Smooth muscle cell (in vitro differentiated cells): ENCODE measurements at regions not wholly inside any gene's neighbourhood (a gene's known extent, or its start where the extent isn't known, plus 50 kb on each side); places are given as distances from the start of the nearest gene placed in this dataset.

ENCODE experiments used
- DNase-seq: peaks from one replicate; lab custom pipeline; 2025; ENCODE audit not compliant: unreplicated experiment; lab: John Stamatoyannopoulos, UW
- H2AFZ ChIP-seq: fragments of 200-600 bp; sonication (generic); 2 replicates; pipeline ENCODE4 v1.6.0; 2016; ENCODE audit warnings: antibody characterized with exemption, low read depth, mild to moderate bottlenecking
- H3F3A ChIP-seq: fragments of 200-600 bp; sonication (generic); 2 replicates; pipeline ENCODE4 v1.6.0; 2017; ENCODE audit warnings: antibody characterized with exemption, low read depth
- H3K27ac ChIP-seq: fragments of 200-600 bp; sonication (generic); 2 replicates; pipeline ENCODE4 v1.5.1; 2016; ENCODE audit warnings: low read depth, mild to moderate bottlenecking
- H3K27me3 ChIP-seq: fragments of 200-600 bp; sonication (generic); 2 replicates; pipeline ENCODE4 v1.6.1; 2016; ENCODE audit warnings: low read depth, mild to moderate bottlenecking
- H3K36me3 ChIP-seq: fragments of 200-600 bp; sonication (generic); 2 replicates; pipeline ENCODE4 v1.5.1; 2016; ENCODE audit warnings: low read depth
- H3K4me1 ChIP-seq: fragments of 200-600 bp; sonication (generic); 2 replicates; pipeline ENCODE4 v1.5.1; 2016; ENCODE audit warnings: low read depth
- H3K4me2 ChIP-seq: fragments of 200-600 bp; sonication (generic); 2 replicates; pipeline ENCODE4 v1.6.0; 2016; ENCODE audit warnings: mild to moderate bottlenecking
- H3K4me3 ChIP-seq: fragments of 200-600 bp; sonication (generic); 2 replicates; pipeline ENCODE4 v1.5.1; 2016; ENCODE audit warnings: mild to moderate bottlenecking
- H3K79me2 ChIP-seq: fragments of 200-600 bp; sonication (generic); 2 replicates; pipeline ENCODE4 v1.6.0; 2016; ENCODE audit warnings: low read depth, mild to moderate bottlenecking
- H3K9ac ChIP-seq: fragments of 200-600 bp; sonication (generic); 2 replicates; pipeline ENCODE4 v1.6.0; 2016; ENCODE audit warnings: low read depth
- H3K9me3 ChIP-seq: fragments of 200-600 bp; sonication (generic); replicated peaks from 2 replicates; pipeline ENCODE4 v1.5.1; 2016; ENCODE audit warnings: low read depth
- H4K20me1 ChIP-seq: fragments of 200-600 bp; sonication (generic); 2 replicates; pipeline ENCODE4 v1.6.0; 2016; ENCODE audit warnings: low read depth
- WGBS: methylation state at CpG from one replicate; pipeline ENCODE4 v1.1.7; 2016; ENCODE audit warnings: low lambda C conversion rate; 5-methylcytosine and 5-hydroxymethylcytosine counted together
- TF ChIP-seq, protein P1 (sequence below): fragments of 200-600 bp; sonication (generic); IDR thresholded peaks from 2 replicates; pipeline ENCODE4 v1.5.1; 2017; ENCODE audit warnings: borderline replicate concordance, mild to moderate bottlenecking, antibody characterized with exemption; ENCODE audit not compliant: insufficient read depth, poor library complexity, severe bottlenecking

DNA sequence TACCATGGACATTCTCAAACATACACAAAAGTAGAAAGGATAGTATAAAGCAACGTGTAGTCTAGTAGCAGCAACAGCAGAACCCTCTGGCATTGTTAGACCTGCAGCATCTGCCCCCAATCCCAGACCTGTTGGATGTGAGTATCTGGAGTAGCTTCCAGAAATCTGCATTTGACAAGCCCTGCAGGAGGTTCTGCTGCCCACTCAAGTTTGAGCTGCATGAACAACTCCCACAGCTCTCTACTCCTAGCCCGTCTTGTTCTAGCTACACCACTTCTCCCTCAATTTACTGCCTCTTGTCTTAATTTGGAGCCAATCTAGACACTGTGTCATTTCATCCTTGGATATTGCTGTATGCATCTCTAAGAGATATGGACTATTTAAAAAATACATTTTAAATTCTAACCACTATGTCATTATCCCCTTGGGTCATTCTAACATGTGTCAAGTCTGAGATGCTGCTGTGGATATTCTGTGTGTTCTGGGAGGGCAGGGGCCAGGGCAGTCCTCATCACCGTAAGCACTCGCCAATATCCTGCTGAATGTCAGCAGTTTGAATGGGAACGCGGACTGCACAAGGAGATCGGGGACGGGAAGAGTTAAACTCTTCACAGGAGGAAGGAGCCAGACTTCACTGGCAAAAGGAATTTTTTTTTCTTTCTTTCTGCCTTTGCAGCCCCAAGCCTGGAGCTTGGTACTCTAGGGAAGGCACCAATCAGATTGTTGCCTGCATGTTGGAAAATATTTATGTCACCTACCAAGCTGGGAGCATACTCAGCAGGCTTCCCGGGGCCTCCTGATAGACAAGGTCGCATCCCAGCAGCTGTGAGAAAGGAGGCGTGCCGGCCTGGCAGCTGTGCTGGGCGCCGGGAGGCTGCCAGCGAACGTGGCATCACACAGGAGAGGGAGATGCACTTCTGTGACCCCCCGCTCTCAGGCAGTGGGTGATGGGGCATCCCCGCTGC lies 429.0 kb downstream of the MIAT start:
- H4K20me1 ChIP-seq = no peaks in the 10 kb centered on the region
- H3K9ac ChIP-seq = no peak overlapping the region
- H3K4me2 ChIP-seq = no peak overlapping the region
- H3K79me2 ChIP-seq = no peaks in the 10 kb centered on the region
- H3K9me3 ChIP-seq = no peaks in the 10 kb centered on the region
- no peak overlapping the region for H2AFZ ChIP-seq
- WGBS = 68% methylated on average over 18 of the region's 18 CpGs
- H3F3A ChIP-seq = no peaks in the 10 kb centered on the region
- peaks cover 64% of the 10 kb centered on the region for H3K27me3 ChIP-seq
- H3K27ac ChIP-seq = no peak overlapping the region
- no peaks in the 10 kb centered on the region for H3K4me1 ChIP-seq
- TF ChIP-seq, protein P1, sequence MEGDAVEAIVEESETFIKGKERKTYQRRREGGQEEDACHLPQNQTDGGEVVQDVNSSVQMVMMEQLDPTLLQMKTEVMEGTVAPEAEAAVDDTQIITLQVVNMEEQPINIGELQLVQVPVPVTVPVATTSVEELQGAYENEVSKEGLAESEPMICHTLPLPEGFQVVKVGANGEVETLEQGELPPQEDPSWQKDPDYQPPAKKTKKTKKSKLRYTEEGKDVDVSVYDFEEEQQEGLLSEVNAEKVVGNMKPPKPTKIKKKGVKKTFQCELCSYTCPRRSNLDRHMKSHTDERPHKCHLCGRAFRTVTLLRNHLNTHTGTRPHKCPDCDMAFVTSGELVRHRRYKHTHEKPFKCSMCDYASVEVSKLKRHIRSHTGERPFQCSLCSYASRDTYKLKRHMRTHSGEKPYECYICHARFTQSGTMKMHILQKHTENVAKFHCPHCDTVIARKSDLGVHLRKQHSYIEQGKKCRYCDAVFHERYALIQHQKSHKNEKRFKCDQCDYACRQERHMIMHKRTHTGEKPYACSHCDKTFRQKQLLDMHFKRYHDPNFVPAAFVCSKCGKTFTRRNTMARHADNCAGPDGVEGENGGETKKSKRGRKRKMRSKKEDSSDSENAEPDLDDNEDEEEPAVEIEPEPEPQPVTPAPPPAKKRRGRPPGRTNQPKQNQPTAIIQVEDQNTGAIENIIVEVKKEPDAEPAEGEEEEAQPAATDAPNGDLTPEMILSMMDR = no peak
- no peak overlapping the region for H3K4me3 ChIP-seq
- no peak for DNase-seq
- H3K36me3 ChIP-seq = no peaks in the 10 kb centered on the region

DNA sequence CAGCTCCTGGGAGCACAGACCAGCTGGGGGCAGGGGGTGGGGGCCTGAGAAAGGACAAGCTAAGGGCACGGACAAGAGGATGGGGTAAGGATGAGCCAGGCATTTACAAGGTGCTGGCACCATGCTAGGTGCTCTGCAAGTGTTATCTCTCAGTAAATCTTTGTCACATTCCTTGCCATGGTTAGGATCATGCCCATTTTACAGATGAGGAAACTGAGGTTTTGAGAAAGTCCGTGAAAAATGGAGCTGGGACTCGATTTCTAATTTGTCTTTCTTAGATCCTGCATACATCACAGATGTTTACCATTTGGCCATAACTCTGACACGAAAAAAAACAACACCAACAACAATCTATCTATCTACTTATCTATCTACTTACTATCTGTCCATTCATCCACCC lies 429.7 kb downstream of the MIAT start:
- TF ChIP-seq, protein P1 = no peak
- H3K9me3 ChIP-seq = no peaks in the 10 kb centered on the region
- H3K4me2 ChIP-seq = no peak overlapping the region
- no peaks in the 10 kb centered on the region for H3K79me2 ChIP-seq
- H2AFZ ChIP-seq = no peak overlapping the region
- no peak for DNase-seq
- H3K4me3 ChIP-seq = no peak overlapping the region
- 86% methylated on average over 4 of the region's 4 CpGs for WGBS
- H3K27ac ChIP-seq = no peak overlapping the region
- H3K36me3 ChIP-seq = no peaks in the 10 kb centered on the region
- H3F3A ChIP-seq = no peaks in the 10 kb centered on the region
- H3K9ac ChIP-seq = no peak overlapping the region
- H4K20me1 ChIP-seq = no peaks in the 10 kb centered on the region
- no peaks in the 10 kb centered on the region for H3K4me1 ChIP-seq
- H3K27me3 ChIP-seq = peaks cover 64% of the 10 kb centered on the region

DNA sequence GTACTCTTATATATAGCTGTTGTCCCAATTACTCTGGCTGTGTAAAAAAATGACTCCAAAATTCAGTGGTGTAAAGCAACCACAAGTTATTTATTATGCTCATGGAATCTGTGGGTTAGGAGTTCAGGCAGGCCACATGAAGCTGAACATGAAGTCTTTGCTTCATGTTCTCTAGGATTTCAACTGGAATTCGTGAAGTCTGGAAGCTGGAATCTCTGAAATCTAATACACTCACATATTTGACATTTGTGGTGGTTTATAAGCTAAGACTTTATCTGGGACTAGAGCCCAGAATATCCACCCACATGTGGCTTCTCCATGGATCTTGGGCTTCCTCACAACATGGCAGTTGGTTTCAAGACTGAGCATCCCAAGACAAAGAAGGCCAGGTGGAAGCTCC lies 430.6 kb downstream of the MIAT start:
- H4K20me1 ChIP-seq = no peaks in the 10 kb centered on the region
- H3K27me3 ChIP-seq = peaks cover 67% of the 10 kb centered on the region
- H2AFZ ChIP-seq = no peak overlapping the region
- H3K4me1 ChIP-seq = no peaks in the 10 kb centered on the region
- H3K36me3 ChIP-seq = no peaks in the 10 kb centered on the region
- no peaks in the 10 kb centered on the region for H3F3A ChIP-seq
- 0% methylated on average over 1 of the region's 1 CpG for WGBS
- TF ChIP-seq, protein P1 = no peak
- no peak overlapping the region for H3K27ac ChIP-seq
- no peak overlapping the region for H3K4me3 ChIP-seq
- H3K4me2 ChIP-seq = no peak overlapping the region
- H3K9ac ChIP-seq = no peak overlapping the region
- H3K79me2 ChIP-seq = no peaks in the 10 kb centered on the region
- no peak for DNase-seq
- no peaks in the 10 kb centered on the region for H3K9me3 ChIP-seq
